Keratinocyte (primary cell): ENCODE measurements at regions not wholly inside any gene's neighbourhood (a gene's known extent, or its start where the extent isn't known, plus 50 kb on each side); places are given as distances from the start of the nearest gene placed in this dataset.

Source experiments
- DNase-seq: peaks from one replicate; pipeline ENCODE4 v3.0.0-alpha.2; 2011; ENCODE audit warnings: low read depth, missing footprints, low spot score
- FAIRE-seq: peaks from 2 replicates; lab custom pipeline; 2011; peaks lifted over from hg19 to GRCh38; lab: Jason Lieb, UNC
- H2AFZ ChIP-seq: 2 replicates; pipeline ENCODE4 v1.6.0; 2012; ENCODE audit warnings: low read length, control low read depth, inconsistent platforms; ENCODE audit not compliant: control insufficient read depth
- H3K27ac ChIP-seq: 2 replicates; pipeline ENCODE4 v1.5.1; 2011; ENCODE audit warnings: low read length; ENCODE audit not compliant: control insufficient read depth, insufficient read depth
- H3K27me3 ChIP-seq: 3 replicates; pipeline ENCODE4 v1.6.0; 2011; ENCODE audit warnings: low read length; ENCODE audit not compliant: control insufficient read depth, insufficient read depth; ENCODE audit errors: extremely low read depth
- H3K36me3 ChIP-seq, 2 experiments: 2 replicates in 1 of 2; 3 replicates in 1 of 2; pipeline ENCODE4 v1.5.1; 2011; ENCODE audit warnings: low read length in 2 of 2, mild to moderate bottlenecking in 1 of 2; ENCODE audit not compliant: control insufficient read depth in 2 of 2, insufficient read depth in 2 of 2; ENCODE audit errors: extremely low read depth in 1 of 2
- H3K4me1 ChIP-seq: 3 replicates; pipeline ENCODE4 v1.5.1; 2011; ENCODE audit warnings: low read length; ENCODE audit not compliant: control insufficient read depth, insufficient read depth; ENCODE audit errors: extremely low read depth
- H3K4me2 ChIP-seq: 3 replicates; pipeline ENCODE4 v1.6.0; 2011; ENCODE audit warnings: low read depth, low read length; ENCODE audit not compliant: control insufficient read depth, insufficient read depth; ENCODE audit errors: extremely low read depth
- H3K4me3 ChIP-seq, 3 experiments: fragments of 200-600 bp in 1 of 3; sonication (generic) in 1 of 3; 2 replicates in 2 of 3; 3 replicates in 1 of 3; pipeline ENCODE4 v1.5.1; 2011 to 2016; ENCODE audit warnings: low read length in 3 of 3, mild to moderate bottlenecking in 3 of 3, control low read depth in 2 of 3, inconsistent platforms in 1 of 3, low read depth in 1 of 3, mixed read lengths in 1 of 3, mixed run types in 1 of 3, moderate library complexity in 1 of 3; ENCODE audit not compliant: control insufficient read depth in 2 of 3, insufficient read depth in 2 of 3; ENCODE audit errors: extremely low read depth in 1 of 3
- H3K79me2 ChIP-seq: 2 replicates; pipeline ENCODE4 v1.6.0; 2012; ENCODE audit warnings: low read length; ENCODE audit not compliant: control insufficient read depth, insufficient read depth
- H3K9ac ChIP-seq: 3 replicates; pipeline ENCODE4 v1.6.0; 2011; ENCODE audit warnings: low read length; ENCODE audit not compliant: control insufficient read depth, insufficient read depth; ENCODE audit errors: extremely low read depth
- H3K9me1 ChIP-seq: 3 replicates; pipeline ENCODE4 v1.6.0; 2011; ENCODE audit warnings: low read length; ENCODE audit not compliant: control insufficient read depth, insufficient read depth; ENCODE audit errors: extremely low read depth
- H3K9me3 ChIP-seq: 2 replicates; pipeline ENCODE4 v1.5.1; 2012; ENCODE audit warnings: low read depth, low read length; ENCODE audit not compliant: control insufficient read depth
- H4K20me1 ChIP-seq: 3 replicates; pipeline ENCODE4 v1.6.0; 2011; ENCODE audit warnings: low read length; ENCODE audit not compliant: control insufficient read depth, insufficient read depth; ENCODE audit errors: extremely low read depth
- EZH2 ChIP-seq: IDR thresholded peaks from one replicate; pipeline ENCODE4 v1.6.1; 2012; ENCODE audit warnings: inconsistent platforms, mild to moderate bottlenecking, low read length, moderate library complexity
- dilution Hi-C: fragments of 300-500 bp; cut with MboI; formaldehyde crosslinking; loops from one replicate; pipeline ENCODE4 v1.7.0; 2020; ENCODE audit warnings: low sequenced_read_pairs; ENCODE audit not compliant: extremely low pct_ligation_motif_present
- TF ChIP-seq, protein P1 (sequence below), 3 experiments: IDR thresholded peaks in 1 of 3; conservative IDR thresholded peaks in 1 of 3; optimal IDR thresholded peaks in 1 of 3; 2 replicates in 2 of 3; 3 replicates in 1 of 3; pipeline versions ENCODE3 to v1.5.1; 2011; ENCODE audit warnings: low read length in 3 of 3, mild to moderate bottlenecking in 3 of 3, moderate library complexity in 2 of 3, control low read depth in 1 of 3, inconsistent platforms in 1 of 3; ENCODE audit not compliant: insufficient read depth in 2 of 3; ENCODE audit errors: extremely low read depth in 1 of 3

DNA sequence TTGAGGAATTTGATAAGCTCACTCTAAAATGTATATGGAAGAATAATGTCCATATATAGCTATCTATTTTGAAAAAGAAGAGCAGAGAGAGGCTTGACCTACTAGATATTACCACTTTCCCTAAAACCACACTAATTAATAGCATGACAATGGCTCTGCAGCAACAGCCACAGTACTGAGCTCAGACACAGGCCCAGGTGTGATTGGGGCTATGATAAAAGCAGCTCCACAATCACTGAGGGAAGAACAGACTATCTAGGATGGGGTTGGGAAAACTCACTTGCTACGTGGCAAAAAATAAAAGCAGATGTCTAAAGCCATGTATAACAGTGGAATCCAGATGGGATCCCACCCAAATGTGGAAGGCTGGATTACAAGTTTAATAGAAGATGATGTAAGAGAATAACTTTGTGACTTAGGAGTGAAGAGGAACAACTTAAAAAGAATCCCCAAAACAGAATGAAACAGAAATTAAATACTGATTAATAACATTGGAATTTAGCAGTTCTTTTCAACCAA, 80.8 kb upstream of the RAB4A start:
- no peaks in the 10 kb centered on the region for H3K36me3 ChIP-seq
- DNase-seq (no peak), FAIRE-seq (no peak)
- H3K4me1 ChIP-seq: peaks cover 20% of the 10 kb centered on the region
- H3K79me2 ChIP-seq: no peaks in the 10 kb centered on the region
- H2AFZ ChIP-seq: no peak overlapping the region
- H3K9ac ChIP-seq: no peak overlapping the region
- H3K4me2 ChIP-seq: no peak overlapping the region
- no peak overlapping the region for H3K27ac ChIP-seq
- no peak overlapping the region for H3K4me3 ChIP-seq
- H3K27me3 ChIP-seq: no peaks in the 10 kb centered on the region
- no peaks in the 10 kb centered on the region for H3K9me3 ChIP-seq
- H4K20me1 ChIP-seq: no peaks in the 10 kb centered on the region
- TF ChIP-seq EZH2: no peak
- TF ChIP-seq, protein P1, sequence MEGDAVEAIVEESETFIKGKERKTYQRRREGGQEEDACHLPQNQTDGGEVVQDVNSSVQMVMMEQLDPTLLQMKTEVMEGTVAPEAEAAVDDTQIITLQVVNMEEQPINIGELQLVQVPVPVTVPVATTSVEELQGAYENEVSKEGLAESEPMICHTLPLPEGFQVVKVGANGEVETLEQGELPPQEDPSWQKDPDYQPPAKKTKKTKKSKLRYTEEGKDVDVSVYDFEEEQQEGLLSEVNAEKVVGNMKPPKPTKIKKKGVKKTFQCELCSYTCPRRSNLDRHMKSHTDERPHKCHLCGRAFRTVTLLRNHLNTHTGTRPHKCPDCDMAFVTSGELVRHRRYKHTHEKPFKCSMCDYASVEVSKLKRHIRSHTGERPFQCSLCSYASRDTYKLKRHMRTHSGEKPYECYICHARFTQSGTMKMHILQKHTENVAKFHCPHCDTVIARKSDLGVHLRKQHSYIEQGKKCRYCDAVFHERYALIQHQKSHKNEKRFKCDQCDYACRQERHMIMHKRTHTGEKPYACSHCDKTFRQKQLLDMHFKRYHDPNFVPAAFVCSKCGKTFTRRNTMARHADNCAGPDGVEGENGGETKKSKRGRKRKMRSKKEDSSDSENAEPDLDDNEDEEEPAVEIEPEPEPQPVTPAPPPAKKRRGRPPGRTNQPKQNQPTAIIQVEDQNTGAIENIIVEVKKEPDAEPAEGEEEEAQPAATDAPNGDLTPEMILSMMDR (optimal IDR thresholded peaks at IDR 0.05 in 1 of 3, IDR thresholded peaks at IDR 0.05 in 1 of 3, conservative IDR thresholded peaks at IDR 0.05 in 1 of 3; ENCODE audit: extremely low read depth in 1 of 3, insufficient read depth in 2 of 3, low read length in 3 of 3): no peak
- H3K9me1 ChIP-seq: no peaks in the 10 kb centered on the region
- dilution Hi-C loops: no loop called here

DNA sequence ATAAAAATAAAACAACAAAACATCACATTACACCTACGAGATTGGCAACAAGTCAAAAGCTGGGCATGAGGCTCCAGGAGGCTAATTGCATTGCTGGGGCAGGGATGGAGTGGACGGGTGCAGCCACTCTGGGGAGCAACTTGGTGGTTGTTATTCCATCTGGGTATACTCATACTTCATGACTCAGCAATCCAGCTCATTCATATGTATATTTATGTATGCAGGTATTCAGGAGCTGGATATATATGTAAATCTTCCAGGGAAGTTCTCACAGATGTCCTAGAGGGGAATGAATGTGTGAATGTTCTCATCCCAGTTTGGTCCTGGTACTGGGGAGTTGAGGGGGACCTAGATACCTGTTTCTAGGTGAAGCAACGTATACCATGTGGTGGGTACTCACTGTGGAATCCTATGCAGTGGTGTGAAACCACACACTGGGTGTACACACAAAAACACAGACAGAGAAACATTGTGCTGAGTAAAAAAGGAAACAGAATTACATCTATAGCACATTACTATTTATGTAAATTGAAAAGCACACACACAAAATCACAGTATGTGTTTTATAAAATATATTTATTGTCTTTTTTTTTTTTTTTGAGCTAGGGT, 79.7 kb upstream of the RAB4A start:
- Histone ChIP-seq H3K9me1 (no peaks in the 10 kb centered on the region), H3K9me3 (no peaks in the 10 kb centered on the region), H3K4me1 (peaks cover 20% of the 10 kb centered on the region), H4K20me1 (no peaks in the 10 kb centered on the region), H3K4me3 (no peak overlapping the region), H2AFZ (no peak overlapping the region), H3K4me2 (peak overlapping the region; percentile 14), H3K79me2 (no peaks in the 10 kb centered on the region), H3K27ac (peak overlapping the region; percentile 60), H3K36me3 (no peaks in the 10 kb centered on the region), H3K9ac (no peak overlapping the region), H3K27me3 (no peaks in the 10 kb centered on the region)
- no peak for DNase-seq
- TF ChIP-seq, protein P1 (optimal IDR thresholded peaks at IDR 0.05 in 1 of 3, IDR thresholded peaks at IDR 0.05 in 1 of 3, conservative IDR thresholded peaks at IDR 0.05 in 1 of 3; ENCODE audit: extremely low read depth in 1 of 3, insufficient read depth in 2 of 3, low read length in 3 of 3): no peak
- no peak for TF ChIP-seq EZH2
- dilution Hi-C loops: no loop called here
- FAIRE-seq: no peak
